ENCODE measurements at regions not wholly inside any gene's neighbourhood (a gene's known extent, or its start where the extent isn't known, plus 50 kb on each side); places are given as distances from the start of the nearest gene placed in this dataset.

GRCh38 chr7:68529221-68529620, 1069.1 kb upstream of the AUTS2 start:
- Histone ChIP-seq H3K4me3 (ENCODE audit: low read depth, low read length) (no peak overlapping the region), H3K36me3 (no peaks in the 10 kb centered on the region), H3K4me1 (no peaks in the 10 kb centered on the region), H3K27me3 (no peaks in the 10 kb centered on the region), H3K9me3 (no peaks in the 10 kb centered on the region)
- no peak for TF ChIP-seq CTCF (IDR thresholded peaks at IDR 0.05; ENCODE audit: low read depth, low read length)
- no peak for DNase-seq

GRCh38 chr7:68535266-68535665, 1063.0 kb upstream of the AUTS2 start:
- H3K36me3 ChIP-seq, result no peaks in the 10 kb centered on the region
- no peaks in the 10 kb centered on the region for H3K9me3 ChIP-seq
- H3K4me3 ChIP-seq (ENCODE audit: low read depth, low read length), result no peak overlapping the region
- TF ChIP-seq CTCF (IDR thresholded peaks at IDR 0.05; ENCODE audit: low read depth, low read length), result no peak
- peaks cover 8% of the 10 kb centered on the region; the same call in 1 of the 2 replicates for H3K4me1 ChIP-seq
- no peak for DNase-seq
- H3K27me3 ChIP-seq, result no peaks in the 10 kb centered on the region

DNA sequence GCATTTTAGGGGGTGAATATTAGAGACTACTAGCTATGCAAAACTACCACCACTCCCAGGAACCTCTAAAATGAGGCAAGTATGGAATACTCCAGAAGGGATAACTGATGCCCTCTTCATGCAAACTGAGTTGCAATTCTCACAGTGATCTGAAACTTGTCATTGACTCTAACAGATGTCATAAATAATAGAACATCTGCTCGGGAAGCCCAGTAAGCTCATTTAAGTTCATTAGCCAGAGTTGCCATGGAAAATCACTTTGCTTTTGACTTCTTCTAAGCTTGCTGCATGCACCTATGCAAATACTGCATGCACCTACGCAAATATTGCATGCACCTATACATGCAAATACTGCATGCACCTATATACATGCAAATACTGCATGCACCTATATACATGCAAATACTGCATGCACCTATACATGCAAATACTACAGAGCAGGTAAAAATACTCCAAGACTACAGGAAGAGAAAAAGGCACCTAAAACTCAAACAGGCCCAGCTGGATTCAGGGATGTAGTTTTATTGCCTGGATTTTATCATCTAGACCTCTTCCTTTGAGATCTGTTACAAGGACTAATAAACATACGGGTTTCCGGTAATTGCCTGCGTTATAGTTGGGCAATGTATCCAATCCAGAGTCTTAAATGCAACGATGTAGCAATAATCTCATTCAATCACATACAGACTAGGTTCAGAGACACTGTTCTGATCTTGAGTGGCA, 1061.1 kb upstream of the AUTS2 start:
- TF ChIP-seq CTCF (IDR thresholded peaks at IDR 0.05; ENCODE audit: low read depth, low read length), result no peak
- DNase-seq, result no peak
- H3K4me3 ChIP-seq (ENCODE audit: low read depth, low read length), result peak overlapping the region; percentile 61
- no peaks in the 10 kb centered on the region for H3K36me3 ChIP-seq
- peaks cover 8% of the 10 kb centered on the region; the same call in 1 of the 2 replicates for H3K4me1 ChIP-seq
- H3K27me3 ChIP-seq, result no peaks in the 10 kb centered on the region
- peaks cover 5% of the 10 kb centered on the region; the same call in 1 of the 2 replicates for H3K9me3 ChIP-seq

DNA sequence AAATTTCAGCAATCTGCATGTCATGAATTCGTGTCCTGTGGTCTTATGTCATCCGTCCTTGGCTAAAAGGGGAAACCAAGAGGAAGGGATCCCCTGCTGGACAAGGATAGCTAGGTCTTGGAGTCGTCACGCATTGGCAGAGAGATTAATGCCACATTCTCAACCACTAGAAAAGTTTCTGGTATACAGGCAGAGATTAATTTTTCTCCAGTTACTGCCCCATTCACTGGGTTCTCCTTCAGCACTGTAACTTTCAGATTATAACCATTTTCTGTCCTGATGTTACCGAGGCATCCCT, 1060.6 kb upstream of the AUTS2 start:
- peak; percentile 84 for TF ChIP-seq CTCF (IDR thresholded peaks at IDR 0.05; ENCODE audit: low read depth, low read length)
- Histone ChIP-seq H3K27me3 (no peaks in the 10 kb centered on the region), H3K4me3 (ENCODE audit: low read depth, low read length) (peak overlapping the region; percentile 61), H3K9me3 (peaks cover 5% of the 10 kb centered on the region; the same call in 1 of the 2 replicates), H3K4me1 (peaks cover 8% of the 10 kb centered on the region; the same call in 1 of the 2 replicates), H3K36me3 (no peaks in the 10 kb centered on the region)
- peak; percentile 34 for DNase-seq

- Histone ChIP-seq H3K27me3 (no peaks in the 10 kb centered on the region), H3K4me3 (ENCODE audit: low read depth, low read length) (no peak overlapping the region), H3K9me3 (peaks cover 5% of the 10 kb centered on the region; the same call in 1 of the 2 replicates), H3K4me1 (peaks cover 4% of the 10 kb centered on the region; the same call in 1 of the 2 replicates), H3K36me3 (no peaks in the 10 kb centered on the region)
- no peak for TF ChIP-seq CTCF (IDR thresholded peaks at IDR 0.05; ENCODE audit: low read depth, low read length)
- DNase-seq, result no peak
Measured at GRCh38 chr7:68542831-68543230, 1055.4 kb upstream of the AUTS2 start.

- Histone ChIP-seq H3K4me1 (peaks cover 4% of the 10 kb centered on the region; the same call in 1 of the 2 replicates), H3K36me3 (no peaks in the 10 kb centered on the region), H3K27me3 (no peaks in the 10 kb centered on the region), H3K4me3 (ENCODE audit: low read depth, low read length) (no peak overlapping the region), H3K9me3 (peaks cover 5% of the 10 kb centered on the region; the same call in 1 of the 2 replicates)
- no peak for DNase-seq
- no peak for TF ChIP-seq CTCF (IDR thresholded peaks at IDR 0.05; ENCODE audit: low read depth, low read length)
Measured at GRCh38 chr7:68544851-68545250, 1053.4 kb upstream of the AUTS2 start.
